HuH-7 (cell line): ENCODE measurements at regions not wholly inside any gene's neighbourhood (a gene's known extent, or its start where the extent isn't known, plus 50 kb on each side); places are given as distances from the start of the nearest gene placed in this dataset.
"Not testable (repeated sequence)": the region's sequence is repeated elsewhere in the genome, so short reads cannot be mapped to it uniquely, and the experiment has no call there.

Source experiments
- DNase-seq: peaks from one replicate; pipeline ENCODE4 v3.0.0; 2011; ENCODE audit warnings: low spot score

DNA sequence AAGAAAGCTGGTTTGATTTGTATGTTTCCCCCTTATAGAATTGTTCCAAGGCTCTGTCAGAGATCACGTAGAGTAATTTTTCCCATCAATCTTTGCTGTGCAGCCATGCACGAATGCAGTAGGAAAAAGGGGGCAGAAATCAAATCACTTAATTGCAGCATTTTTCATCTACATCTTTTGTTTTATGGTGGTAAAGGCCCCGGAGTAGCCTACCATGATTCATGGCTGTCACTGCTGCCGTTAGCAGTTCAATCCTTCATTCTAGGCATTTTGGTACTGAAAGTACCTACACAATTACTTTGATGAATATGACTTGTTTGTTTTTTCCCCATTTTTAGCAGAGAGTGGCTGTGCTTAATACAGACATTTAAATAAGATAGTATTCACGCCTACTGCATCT, 631.9 kb upstream of the MMS22L start:
- no peak for DNase-seq

DNA sequence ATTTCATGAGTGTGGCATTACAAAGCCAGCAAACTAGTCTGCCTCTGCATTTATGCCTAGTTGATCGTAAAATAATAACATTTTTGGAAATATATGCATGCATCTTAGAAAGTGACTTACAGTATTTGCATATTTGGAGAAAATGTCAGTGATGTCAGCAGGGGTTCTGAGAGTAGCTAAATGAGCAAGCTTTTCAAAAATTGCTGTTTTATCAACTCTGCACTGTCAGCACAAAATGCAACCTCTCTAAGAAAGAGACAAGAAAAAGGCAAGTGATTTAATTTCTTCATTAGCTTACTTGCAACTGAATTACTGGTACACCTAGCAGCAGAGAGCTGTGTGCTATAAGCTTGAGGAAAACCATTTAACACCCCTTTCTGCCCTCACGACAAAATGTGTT, 632.5 kb upstream of the MMS22L start:
- DNase-seq, result no peak

DNA sequence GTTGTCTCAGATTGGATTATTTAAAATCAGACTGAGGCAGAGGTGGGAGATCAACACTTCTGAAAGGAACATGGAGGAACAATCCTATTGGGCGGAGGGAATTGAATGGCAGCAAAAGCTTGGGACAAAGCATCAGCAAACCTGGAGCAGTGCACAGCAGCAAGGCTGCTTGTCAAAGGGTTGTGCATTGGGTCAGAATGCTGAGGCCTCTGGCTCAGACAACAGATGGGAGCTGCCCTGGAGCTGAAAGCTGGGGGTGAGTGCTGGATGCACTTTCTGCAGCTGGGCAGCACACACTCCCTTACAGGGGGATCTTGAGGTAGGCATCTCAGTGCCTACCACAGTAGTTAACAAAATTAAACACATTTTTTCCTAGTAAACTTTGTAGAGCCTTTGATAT, 634.4 kb upstream of the MMS22L start:
- DNase-seq, result no peak

DNA sequence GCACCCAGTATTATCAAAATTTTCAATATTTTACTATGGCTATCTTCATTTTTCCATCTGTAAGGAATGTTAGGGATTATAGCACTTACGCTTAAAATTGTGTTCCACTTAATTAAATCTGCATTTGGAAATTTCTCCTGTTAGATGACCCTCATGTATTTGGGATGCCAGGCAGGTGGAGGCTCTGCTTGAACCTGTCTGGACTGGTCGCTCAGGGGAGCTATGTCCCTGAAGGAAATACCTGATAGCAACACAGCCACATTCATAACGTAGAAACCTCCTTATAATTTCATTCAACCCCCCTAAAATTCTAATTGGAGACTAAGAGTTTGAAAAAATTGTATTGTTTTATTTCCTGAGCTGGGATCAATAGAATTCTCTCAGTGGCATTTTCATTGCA, 636.0 kb upstream of the MMS22L start:
- no peak for DNase-seq

DNA sequence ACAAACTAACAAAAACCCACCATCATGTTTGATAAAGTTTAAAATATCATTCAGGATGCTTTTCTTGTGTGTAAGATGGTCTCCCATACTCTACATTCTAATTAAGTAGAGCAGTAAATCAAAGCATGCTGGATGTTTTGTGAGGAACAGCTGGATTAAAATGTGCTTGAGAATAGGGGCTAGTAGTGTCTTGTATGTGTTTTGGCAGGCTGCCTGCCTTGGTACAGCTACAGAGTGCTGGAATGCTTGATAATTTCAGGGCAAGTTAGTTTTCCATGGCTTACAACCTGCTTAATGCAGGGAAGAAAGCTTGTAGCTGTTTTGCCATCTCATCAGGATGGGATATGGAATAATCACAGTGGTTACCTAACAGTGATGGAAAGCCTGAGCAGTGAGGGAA, 636.6 kb upstream of the MMS22L start:
- no peak for DNase-seq

DNA sequence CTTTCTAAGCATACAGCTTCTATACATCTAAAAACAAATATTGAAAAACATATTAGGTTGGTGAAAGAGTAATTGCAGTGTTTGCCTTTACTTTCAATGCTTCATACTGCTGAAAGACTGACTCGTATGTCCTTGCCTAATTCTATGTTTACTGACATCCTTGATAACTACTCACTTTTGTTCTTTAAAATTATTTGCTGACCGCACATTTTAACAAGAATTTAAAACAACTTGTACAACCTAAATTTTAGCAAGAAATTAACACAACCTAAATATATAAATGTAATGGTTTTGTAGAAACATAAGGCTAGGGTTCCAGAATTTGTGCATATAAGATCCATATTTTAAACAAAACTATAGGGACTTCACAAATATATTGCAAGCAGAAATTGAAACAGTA, 640.2 kb upstream of the MMS22L start:
- no peak for DNase-seq

DNA sequence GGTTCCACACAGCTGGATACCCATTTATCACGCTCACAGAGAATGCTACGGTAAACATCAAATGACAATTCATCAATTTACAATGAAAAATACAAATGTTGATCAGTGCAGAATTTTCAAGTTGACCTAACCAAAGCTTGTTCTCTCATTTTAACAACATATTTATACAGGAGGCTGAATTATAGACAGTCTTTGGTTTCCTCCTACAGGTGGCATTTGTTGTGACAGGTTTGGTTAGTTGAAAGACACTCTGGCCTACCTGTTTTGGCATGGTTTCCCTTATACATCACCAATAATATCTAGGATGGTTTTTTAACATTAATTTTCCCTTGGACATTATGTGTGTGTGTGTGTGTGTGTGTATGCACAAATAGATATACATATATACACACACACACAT, 642.5 kb upstream of the MMS22L start:
- DNase-seq, result no peak

DNA sequence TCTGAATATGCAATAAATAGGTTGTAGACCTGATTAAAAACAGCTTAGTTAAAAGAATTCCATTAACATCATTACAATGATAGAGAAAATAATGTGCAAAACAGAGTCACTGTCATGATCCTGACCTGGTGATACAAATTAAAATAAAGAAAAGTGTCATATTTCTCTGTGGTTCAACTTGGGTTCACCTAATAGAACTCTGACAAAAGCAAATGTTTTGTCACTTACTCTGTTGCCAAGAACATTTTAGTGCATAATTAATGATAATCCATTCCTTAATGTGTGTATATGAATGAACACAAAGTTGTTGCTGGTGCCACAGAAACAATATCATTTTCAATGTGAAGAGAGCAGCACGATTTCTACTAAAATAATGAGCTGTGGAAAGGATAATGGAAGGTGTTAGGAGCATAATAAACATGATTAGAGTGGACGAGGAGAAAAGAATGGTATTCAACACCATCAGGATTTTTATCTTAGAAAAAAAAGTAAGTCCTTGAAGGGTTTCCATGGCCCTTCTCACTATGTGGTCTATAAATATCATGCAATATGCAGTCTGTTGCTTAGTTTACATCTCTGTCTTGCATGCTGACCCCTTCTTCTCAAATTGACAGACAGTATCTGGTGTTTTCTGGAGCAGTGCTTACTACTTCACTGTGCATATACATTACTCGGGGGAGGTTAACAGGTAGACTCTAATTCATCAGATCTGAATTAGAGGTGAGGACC, 656.6 kb upstream of the MMS22L start:
- DNase-seq, result no peak

DNA sequence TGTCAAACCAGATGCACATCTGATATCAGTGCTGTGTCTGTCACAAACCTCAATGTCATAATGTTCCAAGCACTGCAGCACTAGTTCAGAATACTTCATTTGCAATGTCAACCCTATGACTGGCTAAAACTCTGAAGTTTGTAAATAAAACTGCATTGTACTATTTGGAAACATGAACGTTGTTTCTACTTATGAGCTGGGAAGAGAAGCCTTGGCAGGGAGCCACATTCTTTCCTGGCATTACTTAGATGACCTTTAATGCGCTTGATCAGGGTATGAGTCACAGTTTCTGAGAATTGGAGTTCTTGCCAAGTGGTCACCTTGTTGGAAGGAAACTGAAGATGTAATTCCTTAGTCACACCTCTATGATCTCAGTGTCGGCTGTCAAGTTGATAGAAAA, 664.8 kb upstream of the MMS22L start:
- DNase-seq, result no peak

DNA sequence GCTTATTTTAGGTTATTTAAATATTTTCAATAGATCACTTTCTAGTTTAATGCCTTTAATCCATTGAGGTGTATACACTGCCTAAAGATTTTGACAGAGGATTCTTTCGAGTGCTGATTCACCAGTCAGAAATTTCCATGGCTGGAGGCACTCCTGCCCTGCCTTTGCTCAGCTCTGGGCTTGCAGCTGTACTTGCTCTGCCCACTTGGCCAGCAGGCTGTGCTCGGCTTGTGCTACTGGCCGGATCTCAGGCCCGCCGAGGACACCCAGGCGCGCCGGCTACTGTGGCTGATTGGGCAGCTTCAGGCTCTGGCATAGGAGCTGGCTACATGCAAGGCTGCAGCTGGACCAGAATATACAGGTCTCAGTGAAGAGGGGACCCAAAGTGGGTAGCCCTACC, 675.1 kb upstream of the MMS22L start:
- DNase-seq, result no peak

DNA sequence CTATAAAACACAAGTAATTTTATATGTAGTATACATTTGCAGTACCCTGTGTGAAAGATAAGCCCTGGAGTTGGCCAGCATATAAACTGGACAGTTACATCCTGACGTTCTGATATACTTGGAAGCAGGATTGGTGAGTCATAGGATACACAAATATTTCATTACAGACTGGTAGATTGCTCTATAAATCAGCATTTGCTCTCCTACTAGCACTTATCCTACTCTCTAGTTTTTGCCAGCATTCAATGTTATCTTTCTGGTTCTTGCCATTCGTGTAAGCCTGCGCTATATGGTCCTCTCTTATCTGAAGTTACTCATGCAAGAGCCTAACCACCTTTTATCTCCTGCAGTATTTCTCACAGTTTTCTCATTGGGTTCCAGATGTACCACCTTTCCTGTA, 680.2 kb upstream of the MMS22L start:
- no peak for DNase-seq

DNA sequence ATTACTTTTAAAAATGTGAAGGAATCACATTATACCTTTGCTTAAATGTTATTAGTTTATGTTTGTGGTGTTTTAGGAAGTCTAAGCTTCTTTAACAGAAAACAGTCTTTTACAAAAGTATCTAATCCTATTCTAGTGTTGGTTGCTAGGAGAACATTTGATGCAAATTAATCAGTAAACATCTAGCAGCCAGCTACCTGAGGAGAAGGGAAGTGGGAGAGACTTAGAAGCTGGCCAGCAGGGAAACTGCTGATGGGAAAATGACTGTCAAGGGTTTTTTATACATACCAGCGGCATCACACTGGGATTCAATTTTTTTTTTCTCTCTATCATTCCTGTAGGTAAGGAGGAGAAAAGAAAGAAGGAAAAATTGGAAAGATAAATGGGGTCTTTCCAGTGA, 686.0 kb upstream of the MMS22L start:
- DNase-seq, result no peak

DNA sequence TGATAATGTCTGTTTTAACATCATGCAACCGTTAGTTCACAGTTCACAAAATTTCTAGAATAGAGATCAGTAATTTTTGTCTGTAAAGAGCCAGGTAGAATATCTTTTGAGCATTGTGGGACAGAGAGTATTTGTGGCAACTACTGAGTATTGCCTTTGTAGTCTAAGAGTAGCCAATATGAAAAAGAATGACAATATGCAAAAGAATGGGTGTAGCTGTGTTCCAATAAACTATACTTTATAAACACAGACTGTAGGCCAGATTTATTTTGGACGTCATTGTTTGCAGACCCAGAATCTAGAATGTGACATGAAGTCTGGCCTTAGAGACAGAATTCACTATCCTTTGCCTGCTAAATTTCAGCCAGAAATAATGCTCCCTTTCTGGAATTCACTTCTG, 694.1 kb upstream of the MMS22L start:
- DNase-seq, result no peak

DNA sequence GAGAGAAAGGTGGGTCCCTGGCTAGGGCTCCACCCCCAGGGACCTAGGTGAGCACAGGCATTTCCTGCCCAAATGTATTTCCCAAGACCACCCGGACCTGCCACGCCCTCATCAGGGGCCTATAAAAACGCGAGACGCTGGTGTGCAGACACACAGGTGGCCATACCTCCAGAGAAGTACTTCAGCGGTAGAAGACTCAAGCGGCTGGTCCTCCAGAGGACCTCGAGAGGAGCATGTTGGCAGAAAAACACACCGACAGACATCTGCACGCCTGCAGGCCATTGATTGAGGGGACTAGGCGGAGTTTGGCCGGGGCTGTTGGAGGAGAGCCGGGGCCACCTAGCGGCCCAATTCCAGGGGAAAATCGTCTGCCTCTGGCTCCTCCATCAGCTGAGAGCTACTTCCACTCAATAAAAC, 695.8 kb upstream of the MMS22L start:
- peak; percentile 43 for DNase-seq

DNA sequence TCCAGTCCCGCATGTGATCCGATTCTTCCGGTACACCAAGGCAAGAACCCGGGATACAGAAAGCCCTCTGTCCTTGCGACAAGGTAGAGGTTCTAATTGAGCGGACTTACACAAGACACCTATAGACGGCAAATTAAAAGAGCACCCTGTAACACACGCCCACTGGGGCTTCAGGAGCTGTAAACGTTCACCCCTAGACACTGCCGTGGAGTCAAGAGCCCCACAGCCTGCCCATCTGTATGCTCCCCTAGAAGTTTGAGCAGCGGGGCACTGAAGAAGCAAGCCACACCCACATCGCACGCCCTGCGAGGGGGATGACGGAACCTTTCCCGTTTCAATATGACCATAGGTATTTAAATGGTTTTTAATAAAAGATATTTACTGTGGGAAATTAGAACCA, 696.3 kb upstream of the MMS22L start:
- DNase-seq, result not testable (repeated sequence)

DNA sequence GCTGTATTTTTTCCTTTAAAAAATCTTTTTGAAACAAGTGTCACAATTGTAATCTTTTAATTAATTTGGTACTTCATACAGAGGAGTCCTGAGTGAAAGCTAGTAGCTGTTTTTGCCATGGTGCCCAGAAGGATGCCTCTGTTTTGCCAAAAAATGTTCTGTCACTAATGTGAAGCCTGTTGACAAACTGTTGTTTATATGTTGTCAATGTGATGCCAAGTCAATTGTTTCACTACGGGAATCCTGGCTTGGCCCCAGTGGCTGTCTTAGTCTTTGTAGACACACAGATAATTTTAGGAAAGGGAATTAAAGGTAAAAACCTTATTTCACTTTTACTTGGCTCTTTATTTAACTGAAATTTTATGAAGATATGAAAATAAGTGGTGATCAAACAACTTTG, 706.4 kb upstream of the MMS22L start:
- no peak for DNase-seq

DNA sequence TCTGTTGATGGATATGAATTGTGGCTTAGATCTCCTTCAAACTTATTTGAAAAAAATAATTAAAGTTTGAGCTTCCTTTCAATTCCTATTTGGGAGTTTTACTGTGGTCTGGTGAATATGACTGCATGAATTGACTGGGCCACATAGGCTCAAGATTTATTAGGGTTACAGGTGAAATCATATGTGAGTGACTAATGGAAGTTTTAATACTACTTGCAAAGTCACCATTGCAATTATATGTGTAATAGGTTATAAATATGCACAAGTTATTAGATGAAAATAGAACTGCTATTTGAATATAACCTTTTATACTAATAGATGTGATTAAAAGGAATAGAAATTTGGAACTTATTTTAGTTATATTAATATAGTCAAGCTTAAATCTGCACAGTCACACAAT, 712.1 kb upstream of the MMS22L start:
- no peak for DNase-seq

DNA sequence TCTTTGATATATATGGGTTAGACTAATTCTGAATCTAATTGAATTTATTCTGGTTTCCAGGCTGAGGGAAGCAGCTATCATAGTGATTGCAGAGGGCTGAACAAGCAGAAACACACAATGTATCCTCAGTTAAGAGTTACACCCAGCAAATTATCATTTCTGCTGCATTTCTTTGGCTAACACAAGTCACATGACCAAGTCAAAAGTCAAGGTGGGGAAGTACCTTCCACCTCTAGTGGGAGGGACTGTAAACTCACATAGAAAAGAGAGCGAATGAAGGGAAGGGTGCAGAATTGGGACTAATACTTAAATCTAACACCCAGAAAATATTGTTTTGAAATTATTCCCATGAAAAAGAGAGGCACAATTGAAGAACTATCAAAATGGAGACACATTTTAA, 719.7 kb upstream of the MMS22L start:
- DNase-seq, result no peak

DNA sequence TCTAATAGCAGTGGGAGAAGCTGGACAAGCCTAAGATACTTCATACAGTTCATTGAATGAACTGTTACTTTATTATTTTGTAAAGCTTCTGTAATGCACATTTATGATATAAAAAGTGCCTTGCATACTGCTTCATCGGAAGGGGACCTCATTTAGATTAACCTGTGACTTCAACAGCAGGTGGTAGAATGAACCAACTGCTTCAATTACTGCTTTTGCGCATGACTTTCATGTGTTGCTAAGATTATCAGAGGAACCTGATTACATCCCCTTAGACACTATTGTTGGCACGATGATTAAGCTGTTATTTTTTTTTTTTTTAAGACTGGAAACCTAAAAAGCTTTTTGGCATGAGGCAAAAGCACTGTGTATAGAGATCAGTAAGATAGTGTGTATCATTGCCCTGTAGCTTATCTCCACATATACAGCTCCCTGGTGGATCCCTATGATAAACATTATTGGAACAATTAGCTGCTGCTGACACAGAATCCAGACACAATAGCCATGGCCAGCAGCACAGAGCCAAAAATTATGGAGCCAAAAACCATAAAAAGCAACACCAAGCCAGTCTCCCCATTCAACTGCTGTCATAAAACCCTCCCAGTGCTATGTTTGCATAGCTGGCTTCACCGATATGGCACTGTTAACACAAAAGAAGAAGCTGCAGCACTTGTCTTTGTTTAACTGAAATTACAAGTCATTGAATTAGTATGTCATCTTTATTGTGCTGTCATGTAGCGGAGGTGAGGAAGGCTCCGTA, 731.6 kb upstream of the MMS22L start:
- no peak for DNase-seq

DNA sequence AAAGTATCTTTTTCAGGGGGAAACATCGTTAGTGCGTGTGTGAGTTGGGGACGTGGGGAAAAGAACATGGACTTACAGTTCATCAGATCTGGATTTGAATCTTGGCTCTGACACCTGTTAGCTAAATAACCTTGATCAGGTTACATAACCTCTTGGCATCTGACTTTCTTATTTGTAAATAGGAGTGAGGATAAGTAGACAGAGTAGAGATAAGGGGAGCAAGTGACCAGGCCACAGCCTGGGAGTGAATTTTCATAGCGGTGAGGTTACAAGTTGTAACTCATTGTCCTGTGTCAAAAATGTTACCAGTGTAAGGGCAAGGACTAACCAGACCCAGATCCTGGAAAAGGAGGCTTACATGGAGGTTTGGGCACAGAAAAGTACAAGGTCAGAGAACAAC, 733.5 kb upstream of the MMS22L start:
- no peak for DNase-seq

DNA sequence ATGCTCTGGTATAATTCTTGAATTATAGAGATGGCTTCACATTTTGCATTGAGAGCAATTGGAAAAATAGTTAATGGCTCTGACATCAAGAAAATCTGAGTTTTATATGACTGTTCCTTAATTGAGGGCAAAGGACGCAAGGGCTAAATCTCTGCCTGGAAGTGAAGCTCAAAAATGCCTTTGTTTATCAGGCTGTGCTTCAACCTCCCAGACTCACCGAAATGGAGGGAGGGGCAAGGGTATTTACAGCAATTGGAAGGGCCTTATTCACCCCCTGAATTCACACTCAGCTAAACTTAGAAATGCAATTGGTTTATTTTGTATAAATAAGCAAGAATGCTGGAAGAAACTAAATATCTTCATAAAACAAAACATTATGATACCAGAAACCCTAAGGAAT, 737.2 kb upstream of the MMS22L start:
- no peak for DNase-seq

DNA sequence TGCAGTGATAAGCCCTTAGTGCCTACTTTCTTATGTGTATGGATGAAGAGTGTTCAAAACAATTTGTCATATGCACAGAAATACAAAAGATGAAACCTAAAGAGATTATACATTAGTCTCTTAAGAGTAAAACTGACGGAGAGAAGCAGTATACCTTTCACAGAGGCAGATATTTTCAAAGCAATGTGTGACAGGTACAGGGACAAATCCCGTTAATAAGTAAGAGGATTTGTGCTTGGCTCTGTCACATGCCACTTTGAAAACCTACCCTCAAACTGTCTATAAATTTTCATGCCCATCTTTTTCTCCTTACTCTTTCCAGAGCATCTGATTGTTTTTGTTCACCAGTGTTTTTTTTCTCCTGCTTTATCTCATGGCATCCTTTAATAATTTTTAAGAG, 741.3 kb upstream of the MMS22L start:
- no peak for DNase-seq

DNA sequence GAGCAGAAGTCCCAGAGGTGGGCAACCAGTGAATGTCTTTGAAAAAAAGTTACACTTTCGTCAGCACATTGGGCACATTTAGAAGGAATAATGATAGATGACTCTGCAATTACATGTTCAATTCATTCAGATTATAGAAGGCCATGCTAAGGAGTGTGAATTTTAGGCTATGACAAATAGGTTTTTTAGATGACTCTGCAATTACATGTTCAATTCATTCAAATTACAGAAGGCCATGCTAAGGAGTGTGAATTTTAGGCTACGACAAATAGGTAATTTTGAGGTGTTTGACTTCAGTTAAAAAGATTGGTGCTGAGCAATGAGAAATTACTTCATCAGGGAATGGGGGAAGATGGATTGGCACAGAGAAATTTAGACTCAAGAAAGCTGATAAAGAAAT, 744.9 kb upstream of the MMS22L start:
- no peak for DNase-seq

DNA sequence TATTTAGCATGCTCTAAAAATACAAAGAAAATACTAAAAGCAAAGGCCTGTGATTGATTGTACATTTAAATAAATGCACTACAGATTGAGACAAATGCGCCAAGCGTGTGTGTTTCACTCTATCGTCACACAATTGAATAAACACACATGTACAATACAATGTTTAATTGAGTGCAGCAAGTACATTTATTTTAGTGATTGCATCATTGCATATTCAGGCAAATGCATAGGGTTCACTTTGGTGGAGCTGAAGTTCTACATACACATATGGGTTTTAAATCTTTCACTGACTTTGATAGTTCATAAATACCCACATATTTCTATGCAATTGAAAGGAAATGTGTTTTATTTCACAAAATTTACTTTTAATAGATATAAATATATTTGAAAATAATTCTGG, 750.6 kb upstream of the MMS22L start:
- DNase-seq, result no peak
